T-helper 1 cell (primary cell): ENCODE measurements at regions not wholly inside any gene's neighbourhood (a gene's known extent, or its start where the extent isn't known, plus 50 kb on each side); places are given as distances from the start of the nearest gene placed in this dataset.
"Not testable (repeated sequence)": the region's sequence is repeated elsewhere in the genome, so short reads cannot be mapped to it uniquely, and the experiment has no call there.

Source experiments
- DNase-seq, 5 donors: peaks; one replicate each; pipeline ENCODE4 v3.0.0-alpha.2; 2012 to 2020

DNA sequence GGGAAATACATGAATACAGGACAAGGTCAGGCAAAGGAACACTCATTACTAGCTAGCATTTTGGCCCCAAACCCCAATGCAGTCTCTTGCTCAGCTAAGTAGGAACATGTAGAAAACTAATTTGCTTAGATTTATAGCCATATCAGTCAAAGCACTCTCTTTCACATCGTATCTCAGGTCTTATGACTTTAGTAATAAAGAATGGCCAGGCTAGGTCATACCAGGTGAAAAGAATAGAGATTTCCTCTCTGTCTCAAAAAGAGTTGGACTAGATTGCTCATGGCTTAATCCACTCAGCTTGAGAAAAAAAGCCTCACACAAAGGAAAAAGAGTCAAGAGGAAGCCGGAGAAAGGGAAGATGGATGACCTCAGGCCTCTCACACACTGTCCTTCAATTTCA lies 772.7 kb upstream of the SEMA6A start:
- DNase-seq = no peak

- not testable (repeated sequence) for DNase-seq
Observed at GRCh38 chr5:117343726-117344125, 769.1 kb upstream of the SEMA6A start.

DNA sequence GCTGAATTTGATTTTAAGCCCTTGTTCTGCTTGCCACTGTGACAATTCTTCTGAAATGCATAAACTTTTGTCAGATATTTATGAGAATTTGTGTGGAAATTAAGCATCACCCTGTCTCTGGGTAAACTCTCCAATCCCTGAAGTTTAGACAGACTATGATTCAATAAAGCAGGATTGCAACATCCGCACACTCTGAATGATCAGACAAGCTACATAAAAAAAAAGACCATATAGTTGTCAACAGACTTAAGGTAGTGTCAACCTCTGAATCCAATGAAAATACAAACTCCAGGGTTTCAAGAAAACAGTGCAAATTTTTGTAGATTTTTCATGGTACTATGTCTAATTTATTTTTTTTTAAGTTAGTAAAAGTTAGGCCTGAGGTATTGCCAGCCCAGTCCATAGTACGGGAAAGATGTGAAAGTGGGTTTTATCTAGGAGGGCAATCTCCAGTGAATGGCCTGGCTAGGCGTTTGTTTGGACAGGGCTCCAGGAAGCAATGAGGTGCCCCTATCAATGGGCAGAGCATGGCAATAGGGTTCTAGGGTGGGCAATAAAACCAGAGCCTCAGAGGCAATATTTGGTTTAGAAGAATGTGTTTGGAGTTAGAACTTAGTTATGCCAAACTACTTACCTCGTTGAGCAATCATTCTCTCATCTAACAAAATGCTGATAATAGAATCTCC lies 762.6 kb upstream of the SEMA6A start:
- no peak for DNase-seq

DNA sequence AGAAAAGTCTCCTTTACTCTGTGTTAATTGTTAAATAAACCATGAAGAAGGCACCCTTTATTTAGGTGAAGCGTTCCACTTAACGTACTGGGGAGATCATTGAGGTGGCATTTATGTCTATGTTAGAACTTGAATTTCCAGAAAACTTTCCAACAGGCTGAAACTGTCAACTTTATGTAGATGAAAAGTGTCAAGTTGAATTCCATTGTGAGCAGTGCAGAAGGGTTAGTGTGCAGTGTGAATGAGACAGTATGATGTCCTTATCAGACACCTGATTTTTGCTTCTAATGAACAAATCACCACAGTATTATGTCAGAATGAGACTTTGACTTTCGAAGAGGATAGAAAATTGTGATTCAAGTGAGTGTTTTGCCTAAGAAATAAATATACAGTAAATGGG lies 761.6 kb upstream of the SEMA6A start:
- no peak for DNase-seq

DNA sequence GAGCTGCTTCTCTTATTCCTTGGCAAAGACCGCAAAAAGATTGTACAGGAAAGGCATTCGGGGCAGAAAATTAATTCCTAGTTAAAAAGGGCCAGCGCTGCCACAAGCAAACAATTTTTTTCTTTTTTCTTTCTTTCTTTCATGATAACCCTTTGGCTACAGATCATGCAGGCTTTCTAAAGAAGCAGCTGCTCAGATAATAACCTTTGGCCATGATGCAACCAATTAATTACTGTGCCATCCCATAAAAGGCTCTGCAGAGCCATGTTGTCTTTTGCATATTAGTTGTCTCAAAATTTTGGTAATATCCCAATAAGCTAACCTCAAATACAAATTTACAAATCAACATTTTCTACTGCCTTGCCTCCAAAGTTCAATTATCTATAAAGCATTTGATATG lies 758.4 kb upstream of the SEMA6A start:
- no peak for DNase-seq

DNA sequence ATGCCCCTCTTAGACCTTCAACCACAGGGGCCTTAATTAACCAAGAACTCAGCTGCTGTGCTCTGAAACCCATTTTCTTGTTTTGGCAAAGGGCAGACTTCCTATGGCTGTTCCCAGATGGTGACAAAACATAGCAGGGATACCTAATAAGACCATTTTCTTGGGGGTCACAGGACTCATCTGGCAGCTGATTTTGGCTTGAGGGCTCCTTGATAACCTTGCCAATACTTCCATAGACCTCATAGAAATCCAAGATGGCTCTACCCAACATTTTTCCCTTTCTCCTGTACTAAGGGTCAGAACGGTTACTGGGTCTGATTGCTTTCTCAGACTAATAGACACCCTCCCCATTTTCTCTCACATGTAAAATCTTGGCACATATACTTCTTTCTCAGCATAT lies 757.7 kb upstream of the SEMA6A start:
- DNase-seq = no peak

- no peak for DNase-seq
Observed at GRCh38 chr5:117327511-117327910, 752.9 kb upstream of the SEMA6A start.

- DNase-seq = no peak
Observed at GRCh38 chr5:117326997-117327396, 752.4 kb upstream of the SEMA6A start.

- no peak for DNase-seq
Observed at GRCh38 chr5:117318528-117318927, 743.9 kb upstream of the SEMA6A start.

DNA sequence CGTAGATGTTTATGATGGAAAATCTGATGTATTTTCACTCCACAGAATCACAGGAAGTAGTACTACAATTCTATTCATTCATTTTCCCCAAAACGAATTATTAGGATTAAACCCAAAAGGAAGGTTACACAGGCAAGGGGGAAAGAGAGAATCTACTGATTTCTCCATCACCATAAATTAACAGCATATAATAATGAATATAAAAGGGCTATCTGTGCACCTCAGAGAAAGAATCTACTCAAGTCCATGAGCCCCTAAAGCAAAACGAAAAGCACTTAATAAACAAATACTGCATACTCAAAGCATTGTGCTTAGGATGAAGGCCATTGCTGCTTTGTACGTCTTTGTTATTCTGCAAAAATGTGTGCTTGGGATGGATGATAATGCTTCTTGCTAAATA lies 740.5 kb upstream of the SEMA6A start:
- no peak for DNase-seq

DNA sequence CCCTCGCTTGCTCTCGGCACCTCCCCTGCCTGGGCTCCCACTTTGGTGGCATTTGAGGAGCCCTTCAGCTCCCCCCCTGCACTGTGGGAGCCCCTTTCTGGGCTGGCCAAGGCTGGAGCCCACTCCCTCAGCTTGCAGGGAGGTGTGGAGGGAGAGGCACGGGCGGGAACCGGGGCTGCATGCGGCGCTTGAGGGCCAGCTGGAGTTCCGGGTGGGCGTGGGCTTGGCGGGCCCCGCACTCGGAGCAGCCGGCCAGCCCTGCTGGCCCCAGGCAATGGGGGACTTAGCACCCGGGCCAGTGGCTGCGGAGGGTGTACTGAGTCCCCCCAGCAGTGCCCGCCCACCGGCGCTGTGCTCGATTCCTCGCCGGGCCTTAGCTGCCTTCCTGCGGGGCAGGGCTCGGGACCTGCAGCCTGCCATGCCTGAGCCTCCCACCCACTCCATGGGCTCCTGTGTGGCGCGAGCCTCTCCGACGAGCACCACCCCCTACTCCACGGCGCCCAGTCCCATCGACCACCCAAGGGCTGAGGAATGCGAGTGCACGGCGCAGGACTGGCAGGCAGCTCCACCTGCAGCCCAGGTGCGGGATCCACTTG lies 730.0 kb upstream of the SEMA6A start:
- DNase-seq = not testable (repeated sequence)

GRCh38 chr5:117302949-117303348 lies 728.3 kb upstream of the SEMA6A start:
- DNase-seq = no peak

GRCh38 chr5:117302473-117302872 lies 727.9 kb upstream of the SEMA6A start:
- no peak for DNase-seq

DNA sequence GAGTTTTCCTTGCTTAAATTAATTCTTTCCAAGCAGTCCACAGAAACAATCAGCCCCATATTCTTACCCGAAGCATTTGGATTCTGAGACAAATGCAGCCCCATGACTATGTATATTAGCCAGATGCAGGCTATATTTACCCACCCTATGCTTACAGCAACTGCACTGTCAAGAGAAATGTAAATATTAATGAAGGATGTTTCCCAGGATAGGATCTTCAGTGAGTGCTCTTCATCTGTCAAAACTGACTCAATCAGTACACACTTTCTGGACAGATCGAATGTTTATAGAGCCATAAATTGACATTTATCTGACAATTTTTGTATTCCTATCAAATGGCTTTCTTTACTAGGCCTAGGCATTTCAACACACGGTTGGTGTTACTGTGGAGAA lies 725.3 kb upstream of the SEMA6A start:
- no peak for DNase-seq

GRCh38 chr5:117299224-117299935 lies 724.8 kb upstream of the SEMA6A start:
- DNase-seq = no peak

GRCh38 chr5:117296872-117297271 lies 722.2 kb upstream of the SEMA6A start:
- no peak for DNase-seq

GRCh38 chr5:117295941-117296340 lies 721.3 kb upstream of the SEMA6A start:
- no peak for DNase-seq

DNA sequence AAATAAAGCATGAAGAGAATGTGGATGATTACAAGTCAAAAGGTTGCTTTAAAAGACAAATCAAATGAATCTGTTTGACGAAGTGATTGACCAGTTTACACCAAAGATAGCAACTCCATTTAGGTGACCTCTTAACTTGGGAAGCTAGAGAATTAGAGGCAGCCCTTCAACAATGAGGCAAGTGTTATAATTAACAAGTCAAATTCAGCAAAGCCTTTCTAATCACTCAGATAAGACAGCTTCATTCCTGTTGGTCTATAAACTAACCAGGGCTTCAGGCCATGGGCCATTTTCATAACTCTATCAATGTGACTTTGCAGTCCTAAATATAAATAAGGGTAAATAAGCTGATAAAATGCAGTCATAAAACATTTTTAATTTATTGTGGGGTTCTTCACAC lies 712.2 kb upstream of the SEMA6A start:
- DNase-seq = no peak

GRCh38 chr5:117271656-117272055 lies 697.0 kb upstream of the SEMA6A start:
- DNase-seq = no peak

DNA sequence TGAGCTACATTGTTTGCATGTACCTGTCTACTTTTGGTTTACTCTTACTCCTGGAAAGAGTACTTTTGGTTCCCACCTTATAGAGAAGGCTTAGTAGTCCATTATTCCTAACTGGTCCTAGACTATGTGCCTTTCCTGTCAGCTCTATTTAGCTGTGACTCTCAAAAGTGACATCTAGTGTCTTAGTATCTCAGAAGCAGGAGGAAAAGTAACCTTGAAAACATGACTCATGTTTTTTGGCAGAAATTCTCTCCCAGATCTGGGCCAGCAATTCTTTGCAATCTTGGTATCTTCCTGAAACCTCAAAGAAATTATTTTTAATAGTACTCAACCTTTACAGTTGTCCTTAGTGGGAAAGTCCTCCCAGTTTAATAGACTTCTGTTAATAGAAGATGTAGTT lies 691.7 kb upstream of the SEMA6A start:
- no peak for DNase-seq

DNA sequence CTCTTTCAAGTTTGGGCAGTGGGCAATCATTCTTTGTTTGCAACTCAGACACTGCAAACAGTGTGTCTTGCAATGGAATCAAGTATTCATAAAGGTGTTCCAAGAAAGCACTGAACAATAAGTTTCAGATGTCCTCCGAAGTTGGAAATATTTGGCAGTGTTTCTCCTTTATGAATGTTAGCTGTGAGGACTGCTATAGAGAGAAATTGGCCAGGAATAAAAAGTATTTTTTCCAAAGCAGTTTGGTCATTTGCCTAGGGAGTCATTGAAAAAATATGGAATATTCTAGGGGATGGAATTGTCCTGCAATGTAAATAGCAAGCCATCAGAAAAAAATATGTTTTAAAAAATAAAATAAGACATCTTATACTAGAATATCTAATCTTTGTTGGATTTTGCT lies 688.6 kb upstream of the SEMA6A start:
- no peak for DNase-seq

- DNase-seq = no peak
Observed at GRCh38 chr5:117262572-117263131, 688.0 kb upstream of the SEMA6A start.

GRCh38 chr5:117261948-117262571 lies 687.4 kb upstream of the SEMA6A start:
- no peak for DNase-seq
